Chondrocyte (in vitro differentiated cells): ENCODE measurements at regions not wholly inside any gene's neighbourhood (a gene's known extent, or its start where the extent isn't known, plus 50 kb on each side); places are given as distances from the start of the nearest gene placed in this dataset.

Source experiments
- DNase-seq: peaks from one replicate; pipeline ENCODE4 v3.0.0; 2021; ENCODE audit warnings: mixed read lengths, low spot score
- H3K27ac Mint-ChIP-seq: one replicate; pipeline ENCODE4 v1.8.0; 2021; ENCODE audit warnings: mild to moderate bottlenecking, moderate library complexity, mixed read lengths; ENCODE audit not compliant: unreplicated experiment
- H3K27me3 Mint-ChIP-seq: 2 replicates; pipeline ENCODE4 v1.8.0; 2021; ENCODE audit warnings: low read depth, mixed read lengths
- H3K36me3 Mint-ChIP-seq: 2 replicates; pipeline ENCODE4 v1.8.0; 2021; ENCODE audit warnings: low read depth, mixed read lengths
- H3K4me1 Mint-ChIP-seq: 2 replicates; pipeline ENCODE4 v1.8.0; 2021; ENCODE audit warnings: low read depth, mild to moderate bottlenecking, mixed read lengths
- H3K4me3 Mint-ChIP-seq: one replicate; pipeline ENCODE4 v1.8.0; 2021; ENCODE audit warnings: mild to moderate bottlenecking, moderate library complexity, mixed read lengths; ENCODE audit not compliant: unreplicated experiment
- H3K9me3 Mint-ChIP-seq: 2 replicates; pipeline ENCODE4 v1.8.0; 2021; ENCODE audit warnings: low read depth, mixed read lengths
- CTCF ChIP-seq: fragments of 200-600 bp; sonication (generic); IDR thresholded peaks from 2 replicates; pipeline ENCODE4 v1.5.0; 2021; ENCODE audit warnings: antibody characterized with exemption, mild to moderate bottlenecking, moderate library complexity

DNA sequence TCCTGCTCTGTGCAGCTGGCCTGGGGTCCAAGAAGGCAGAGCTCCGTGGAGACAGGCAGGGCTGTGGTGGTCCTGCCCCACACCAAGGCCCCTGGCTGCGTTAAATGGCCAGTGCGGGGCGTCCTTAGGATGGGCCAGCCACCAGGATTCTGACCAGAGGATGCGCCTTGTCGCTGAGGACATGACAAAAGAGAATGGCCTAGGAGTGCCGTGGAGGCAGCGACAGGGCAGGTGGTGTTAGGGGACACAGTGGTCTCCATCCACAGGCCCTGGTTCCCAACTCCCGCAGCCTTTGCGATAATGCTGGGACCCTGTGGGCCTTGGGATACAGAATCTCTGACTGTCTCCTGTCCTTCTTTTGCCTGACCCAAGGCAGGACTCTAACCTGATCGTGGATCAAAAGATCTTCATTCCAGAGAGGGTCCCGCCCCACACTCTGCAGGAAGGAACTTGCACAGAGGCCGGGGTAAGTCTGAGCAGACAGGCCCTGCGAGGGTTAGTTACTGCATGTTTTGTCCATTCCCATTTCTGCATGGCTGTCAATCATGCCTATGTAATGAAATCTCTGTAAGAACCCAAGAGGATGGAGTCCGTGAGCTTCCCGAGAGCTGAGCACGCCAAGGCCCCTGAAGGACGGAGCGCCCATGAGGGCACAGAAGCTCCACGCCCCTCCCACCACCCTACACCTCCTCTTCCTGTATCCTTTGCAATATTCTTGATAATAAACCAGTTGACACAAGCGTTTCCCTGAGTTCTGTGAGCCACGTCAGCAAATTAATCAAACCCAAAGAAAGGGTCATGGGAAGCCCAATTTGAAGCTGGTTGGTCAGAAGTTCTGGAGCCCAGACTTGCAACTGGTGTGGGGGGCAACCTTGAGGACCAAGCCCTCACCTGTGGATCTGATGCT is 251.5 kb upstream of the SALL3 start:
- Mint-ChIP-seq H3K9me3 (no peaks in the 10 kb centered on the region), H3K27me3 (peaks cover 10% of the 10 kb centered on the region), H3K36me3 (no peaks in the 10 kb centered on the region), H3K4me3 (no peak overlapping the region), H3K4me1 (no peaks in the 10 kb centered on the region), H3K27ac (no peak overlapping the region)
- no peak for DNase-seq
- no peak for TF ChIP-seq CTCF

- H3K27ac Mint-ChIP-seq: no peak overlapping the region
- no peak for DNase-seq
- TF ChIP-seq CTCF: no peak
- H3K4me3 Mint-ChIP-seq: no peak overlapping the region
- H3K36me3 Mint-ChIP-seq: no peaks in the 10 kb centered on the region
- H3K27me3 Mint-ChIP-seq: peaks cover 3% of the 10 kb centered on the region
- no peaks in the 10 kb centered on the region for H3K4me1 Mint-ChIP-seq
- H3K9me3 Mint-ChIP-seq: no peaks in the 10 kb centered on the region
Measured at GRCh38 chr18:78728784-78729467, 250.7 kb upstream of the SALL3 start.

- no peak for TF ChIP-seq CTCF
- DNase-seq: no peak
- no peak overlapping the region for H3K27ac Mint-ChIP-seq
- H3K4me1 Mint-ChIP-seq: no peaks in the 10 kb centered on the region
- H3K9me3 Mint-ChIP-seq: no peaks in the 10 kb centered on the region
- H3K36me3 Mint-ChIP-seq: no peaks in the 10 kb centered on the region
- no peaks in the 10 kb centered on the region for H3K27me3 Mint-ChIP-seq
- no peak overlapping the region for H3K4me3 Mint-ChIP-seq
Measured at GRCh38 chr18:78730546-78730945, 249.1 kb upstream of the SALL3 start.

DNA sequence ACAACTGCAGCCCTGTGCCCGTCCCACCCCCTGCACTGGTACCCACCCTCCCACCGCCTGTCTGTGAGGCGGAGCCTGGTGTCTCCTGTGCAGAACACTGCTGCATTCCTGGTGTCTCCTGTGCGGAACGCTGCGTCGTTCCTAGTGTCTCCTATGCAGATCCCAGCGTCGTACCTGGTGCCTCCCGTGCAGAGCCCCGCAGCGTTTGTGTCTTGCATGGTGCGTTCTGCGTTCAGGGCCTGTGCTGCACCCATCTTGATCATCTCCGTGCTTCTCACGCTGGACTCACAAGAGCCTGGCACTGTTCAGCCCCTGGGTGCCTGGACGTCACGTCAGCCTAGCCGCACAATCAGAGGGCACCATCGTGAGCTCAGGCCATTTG is 248.6 kb upstream of the SALL3 start:
- no peak overlapping the region for H3K27ac Mint-ChIP-seq
- DNase-seq: no peak
- no peaks in the 10 kb centered on the region for H3K9me3 Mint-ChIP-seq
- no peaks in the 10 kb centered on the region for H3K36me3 Mint-ChIP-seq
- H3K4me1 Mint-ChIP-seq: no peaks in the 10 kb centered on the region
- H3K4me3 Mint-ChIP-seq: no peak overlapping the region
- no peaks in the 10 kb centered on the region for H3K27me3 Mint-ChIP-seq
- no peak for TF ChIP-seq CTCF

- no peaks in the 10 kb centered on the region for H3K27me3 Mint-ChIP-seq
- H3K9me3 Mint-ChIP-seq: no peaks in the 10 kb centered on the region
- H3K4me1 Mint-ChIP-seq: no peaks in the 10 kb centered on the region
- no peak overlapping the region for H3K27ac Mint-ChIP-seq
- DNase-seq: no peak
- H3K36me3 Mint-ChIP-seq: no peaks in the 10 kb centered on the region
- H3K4me3 Mint-ChIP-seq: no peak overlapping the region
- TF ChIP-seq CTCF: no peak
Measured at GRCh38 chr18:78731398-78732032, 248.1 kb upstream of the SALL3 start.
